ENCODE measurements at regions not wholly inside any gene's neighbourhood (a gene's known extent, or its start where the extent isn't known, plus 50 kb on each side); places are given as distances from the start of the nearest gene placed in this dataset.

GRCh38 chr12:46492471-46493085 is 120.0 kb upstream of the SLC38A2 start:
- H3K4me1 ChIP-seq (ENCODE audit: control insufficient read depth in 1 of 2, insufficient read depth in 2 of 2, low read depth in 1 of 2, low read length in 1 of 2): peaks cover 2 to 33% of the 10 kb centered on the region in 2 experiments
- no peak for TF ChIP-seq ELF1 (IDR thresholded peaks at IDR 0.05)
- peak; percentile 27; the same call in 1 of the 2 replicates for TF ChIP-seq RXRA (IDR thresholded peaks at IDR 0.05; ENCODE audit: borderline replicate concordance, low read depth)
- TF ChIP-seq JUND (IDR thresholded peaks at IDR 0.05): peak; percentile 68
- TF ChIP-seq EP300 (IDR thresholded peaks at IDR 0.05; ENCODE audit: borderline replicate concordance in 1 of 2, low read depth in 1 of 2, low read length in 1 of 2): peak in 1 of 2 experiments; percentile 35; a peak in 1 of 4 replicates
- TF ChIP-seq FOSL2 (IDR thresholded peaks at IDR 0.05; ENCODE audit: borderline replicate concordance, low read depth): peak; percentile 27; the same call in 1 of the 2 replicates
- TF ChIP-seq TCF12 (IDR thresholded peaks at IDR 0.05): peak; percentile 56; the same call in 1 of the 2 replicates
- no peak for TF ChIP-seq USF1 (IDR thresholded peaks at IDR 0.05; ENCODE audit: borderline replicate concordance, low read depth)
- 0 out of 2 replicates have a peak, but pooled peaks have one; percentile 36 for TF ChIP-seq TEAD4 (IDR thresholded peaks at IDR 0.05; ENCODE audit: borderline replicate concordance, insufficient read depth)
- no peak overlapping the region for H3K4me3 ChIP-seq (ENCODE audit: low read depth in 2 of 2, low read length in 1 of 2)
- no peaks in the 10 kb centered on the region for H4K20me1 ChIP-seq (ENCODE audit: insufficient read depth)
- DNase-seq: no peak
- no peaks in the 10 kb centered on the region for H3K79me2 ChIP-seq (ENCODE audit: insufficient read depth)
- no peaks in the 10 kb centered on the region for H3K36me3 ChIP-seq (replicated peaks in 1 of 2; ENCODE audit: control insufficient read depth in 1 of 2, insufficient read depth in 2 of 2, low read length in 1 of 2)
- 38% methylated on average over 6 of the region's 6 CpGs for WGBS (ENCODE audit: low lambda C conversion rate)
- peak overlapping the region in 1 of 2 experiments; percentile 77; a peak in 3 of 4 replicates for H3K27ac ChIP-seq (ENCODE audit: low read depth in 2 of 2, low read length in 1 of 2)
- H3F3A ChIP-seq (replicated peaks; ENCODE audit: insufficient read depth): peaks cover 14% of the 10 kb centered on the region
- H3K27me3 ChIP-seq (ENCODE audit: insufficient read depth): no peaks in the 10 kb centered on the region
- H3K9me3 ChIP-seq: no peaks in the 10 kb centered on the region
- ChIA-PET CTCF (interaction anchor here (1.0 kb wide), 1 partner anchor 9 kb away, joined by 4 read pairs; no protein-coding TSS in a partner anchor), POLR2A (no interaction called here)
- no peaks in the 10 kb centered on the region for H3K9me2 ChIP-seq
- peak overlapping the region; percentile 34; the same call in 1 of the 2 replicates for H3K4me2 ChIP-seq
- no peak overlapping the region; the same call in 1 of the 2 replicates for H2AFZ ChIP-seq (ENCODE audit: low read depth)
- H3K9ac ChIP-seq: peak overlapping the region; percentile 16; the same call in 1 of the 2 replicates

DNA sequence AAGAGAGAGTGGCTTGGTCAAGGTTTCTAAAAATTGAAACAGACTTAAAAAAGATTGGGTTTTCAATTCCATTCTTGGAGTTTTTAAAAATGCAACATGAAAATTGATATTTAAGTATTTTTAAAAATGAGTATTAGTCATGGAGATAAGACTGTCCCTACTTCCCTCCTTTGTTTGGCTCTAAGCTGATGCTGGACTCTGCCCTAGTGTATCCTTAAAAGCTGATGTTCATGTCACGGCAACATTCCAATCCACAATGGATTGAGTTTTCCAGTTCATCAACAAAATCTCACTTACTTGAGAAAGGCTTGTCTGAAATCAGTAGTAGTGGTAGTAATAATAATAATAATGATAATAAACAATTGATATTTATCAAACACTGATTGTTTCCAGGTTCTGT is 119.0 kb upstream of the SLC38A2 start:
- Histone ChIP-seq H3K9ac (no peak overlapping the region), H3K4me1 (ENCODE audit: control insufficient read depth in 1 of 2, insufficient read depth in 2 of 2, low read depth in 1 of 2, low read length in 1 of 2) (peaks cover 2 to 33% of the 10 kb centered on the region in 2 experiments), H3K27me3 (ENCODE audit: insufficient read depth) (no peaks in the 10 kb centered on the region), H3K79me2 (ENCODE audit: insufficient read depth) (no peaks in the 10 kb centered on the region), H3F3A (replicated peaks; ENCODE audit: insufficient read depth) (peaks cover 14% of the 10 kb centered on the region), H3K9me2 (no peaks in the 10 kb centered on the region), H3K4me2 (no peak overlapping the region), H2AFZ (ENCODE audit: low read depth) (no peak overlapping the region), H3K4me3 (ENCODE audit: low read depth in 2 of 2, low read length in 1 of 2) (no peak overlapping the region), H3K9me3 (no peaks in the 10 kb centered on the region), H3K27ac (ENCODE audit: low read depth in 2 of 2, low read length in 1 of 2) (peak overlapping the region in 1 of 2 experiments; percentile 77; a peak in 2 of 4 replicates), H3K36me3 (replicated peaks in 1 of 2; ENCODE audit: control insufficient read depth in 1 of 2, insufficient read depth in 2 of 2, low read length in 1 of 2) (no peaks in the 10 kb centered on the region), H4K20me1 (ENCODE audit: insufficient read depth) (no peaks in the 10 kb centered on the region)
- ChIA-PET POLR2A (no interaction called here), CTCF (no interaction called here)
- TF ChIP-seq JUND (IDR thresholded peaks at IDR 0.05): no peak
- no peak for TF ChIP-seq TCF12 (IDR thresholded peaks at IDR 0.05)
- TF ChIP-seq MXI1 (IDR thresholded peaks at IDR 0.05; ENCODE audit: low read depth, low read length): no peak
- TF ChIP-seq GABPA (IDR thresholded peaks at IDR 0.05; ENCODE audit: low read depth): no peak
- TF ChIP-seq FOXM1 (IDR thresholded peaks at IDR 0.05; ENCODE audit: low read depth): no peak
- no peak for DNase-seq
- WGBS (ENCODE audit: low lambda C conversion rate): 96% methylated on average over 1 of the region's 1 CpG

- Histone ChIP-seq H3K36me3 (replicated peaks in 1 of 2; ENCODE audit: control insufficient read depth in 1 of 2, insufficient read depth in 2 of 2, low read length in 1 of 2) (no peaks in the 10 kb centered on the region), H3K4me1 (ENCODE audit: control insufficient read depth in 1 of 2, insufficient read depth in 2 of 2, low read depth in 1 of 2, low read length in 1 of 2) (peaks cover 2 to 33% of the 10 kb centered on the region in 2 experiments), H3K9ac (no peak overlapping the region), H3K27me3 (ENCODE audit: insufficient read depth) (no peaks in the 10 kb centered on the region), H2AFZ (ENCODE audit: low read depth) (0 out of 2 replicates have a peak overlapping the region, but pooled peaks have one; percentile 3), H3K9me3 (no peaks in the 10 kb centered on the region), H3K4me2 (0 out of 2 replicates have a peak overlapping the region, but pooled peaks have one; percentile 15), H3F3A (replicated peaks; ENCODE audit: insufficient read depth) (peaks cover 14% of the 10 kb centered on the region), H3K79me2 (ENCODE audit: insufficient read depth) (no peaks in the 10 kb centered on the region), H4K20me1 (ENCODE audit: insufficient read depth) (no peaks in the 10 kb centered on the region), H3K9me2 (no peaks in the 10 kb centered on the region), H3K4me3 (ENCODE audit: low read depth in 2 of 2, low read length in 1 of 2) (no peak overlapping the region), H3K27ac (ENCODE audit: low read depth in 2 of 2, low read length in 1 of 2) (peak overlapping the region in 1 of 2 experiments; percentile 49; a peak in 1 of 4 replicates)
- POLR2A ChIA-PET: no interaction called here
- TF ChIP-seq FOSL2 (IDR thresholded peaks at IDR 0.05; ENCODE audit: borderline replicate concordance, low read depth) (peak; percentile 6; the same call in 1 of the 2 replicates), GATA2 (CRISPR knock-in tag; IDR thresholded peaks at IDR 0.05) (no peak)
- 35% methylated on average over 1 of the region's 1 CpG for WGBS (ENCODE audit: low lambda C conversion rate)
- DNase-seq: no peak
- CTCF ChIA-PET: no interaction called here
These were observed 118.1 kb upstream of the SLC38A2 start for GRCh38 chr12:46490635-46491034.
